Neural cell (in vitro differentiated cells): ENCODE measurements at regions not wholly inside any gene's neighbourhood (a gene's known extent, or its start where the extent isn't known, plus 50 kb on each side); places are given as distances from the start of the nearest gene placed in this dataset.

Experiments used
- EZH2 ChIP-seq: fragments of 200-600, 300-800 bp; shearing (Covaris generic), sonication (generic); IDR thresholded peaks from 2 replicates; pipeline ENCODE4 v1.6.1; 2014; ENCODE audit warnings: antibody characterized with exemption, low read length, borderline replicate concordance, mild to moderate bottlenecking; ENCODE audit not compliant: insufficient read depth, poor library complexity, severe bottlenecking
- SMC3 ChIP-seq: fragments of 450-650 bp; conservative IDR thresholded peaks from 2 replicates; pipeline ENCODE4 v1.6.1; 2014; ENCODE audit warnings: antibody characterized with exemption, mild to moderate bottlenecking, moderate library complexity; ENCODE audit not compliant: poor library complexity
- TF ChIP-seq, protein P1 (sequence below): fragments of 450-650 bp; IDR thresholded peaks from 2 replicates; pipeline ENCODE4 v1.5.1; 2014; ENCODE audit warnings: antibody characterized with exemption, mild to moderate bottlenecking, moderate library complexity; ENCODE audit not compliant: poor library complexity, severe bottlenecking

DNA sequence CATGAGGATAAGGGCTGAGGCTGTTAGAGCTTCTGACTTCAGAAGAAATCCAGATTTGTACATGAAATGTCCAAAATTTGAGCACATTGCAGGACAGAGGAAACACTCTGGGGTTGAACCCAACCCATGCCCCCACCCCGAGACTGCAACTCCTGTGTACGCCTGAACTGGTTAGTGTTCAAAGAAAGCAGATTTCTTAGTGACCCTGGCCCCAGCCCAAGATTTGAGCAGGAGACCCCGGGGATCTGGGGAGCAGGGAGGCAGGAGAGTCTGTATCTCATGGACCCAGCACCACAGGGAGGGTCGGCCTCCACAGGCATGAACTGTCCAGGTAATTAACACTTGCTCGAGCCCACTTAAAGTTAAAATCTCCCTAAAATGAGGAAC is 69.3 kb upstream of the WNT7B start:
- TF ChIP-seq, protein P1, sequence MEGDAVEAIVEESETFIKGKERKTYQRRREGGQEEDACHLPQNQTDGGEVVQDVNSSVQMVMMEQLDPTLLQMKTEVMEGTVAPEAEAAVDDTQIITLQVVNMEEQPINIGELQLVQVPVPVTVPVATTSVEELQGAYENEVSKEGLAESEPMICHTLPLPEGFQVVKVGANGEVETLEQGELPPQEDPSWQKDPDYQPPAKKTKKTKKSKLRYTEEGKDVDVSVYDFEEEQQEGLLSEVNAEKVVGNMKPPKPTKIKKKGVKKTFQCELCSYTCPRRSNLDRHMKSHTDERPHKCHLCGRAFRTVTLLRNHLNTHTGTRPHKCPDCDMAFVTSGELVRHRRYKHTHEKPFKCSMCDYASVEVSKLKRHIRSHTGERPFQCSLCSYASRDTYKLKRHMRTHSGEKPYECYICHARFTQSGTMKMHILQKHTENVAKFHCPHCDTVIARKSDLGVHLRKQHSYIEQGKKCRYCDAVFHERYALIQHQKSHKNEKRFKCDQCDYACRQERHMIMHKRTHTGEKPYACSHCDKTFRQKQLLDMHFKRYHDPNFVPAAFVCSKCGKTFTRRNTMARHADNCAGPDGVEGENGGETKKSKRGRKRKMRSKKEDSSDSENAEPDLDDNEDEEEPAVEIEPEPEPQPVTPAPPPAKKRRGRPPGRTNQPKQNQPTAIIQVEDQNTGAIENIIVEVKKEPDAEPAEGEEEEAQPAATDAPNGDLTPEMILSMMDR, result no peak
- no peak for TF ChIP-seq EZH2
- TF ChIP-seq SMC3, result no peak
